AG04450 (cell line): ENCODE measurements at regions not wholly inside any gene's neighbourhood (a gene's known extent, or its start where the extent isn't known, plus 50 kb on each side); places are given as distances from the start of the nearest gene placed in this dataset.

Experiments
- CTCF ChIA-PET: fragments of 300-600, 350-600 bp; formaldehyde crosslinking; extraction: SDS; loops from one replicate; lab custom pipeline; 2022; ENCODE audit warnings: antibody characterized with exemption, inconsistent platforms; lab: Charles Lee
- POLR2A ChIA-PET: fragments of 350-600 bp; formaldehyde crosslinking; extraction: SDS; loops from one replicate; lab custom pipeline; 2021; ENCODE audit warnings: antibody characterized with exemption, inconsistent platforms; lab: Yijun Ruan, JAX
- DNase-seq: peaks from one replicate; pipeline ENCODE4 v3.0.0-alpha.2; 2011; ENCODE audit warnings: low read depth, low spot score
- H3K27ac ChIP-seq: one replicate; pipeline ENCODE4 v1.5.1; 2012; ENCODE audit warnings: low read depth, low read length, control low read depth
- H3K27me3 ChIP-seq: one replicate; pipeline ENCODE4 v1.6.0; 2012; ENCODE audit warnings: low read length; ENCODE audit not compliant: control insufficient read depth, insufficient read depth
- H3K4me3 ChIP-seq: 2 replicates; pipeline ENCODE4 v1.5.1; 2011; ENCODE audit warnings: mild to moderate bottlenecking, low read depth, low read length, control low read depth
- H3K9me3 ChIP-seq: 2 replicates; pipeline ENCODE4 v1.5.1; 2012; ENCODE audit warnings: low read length; ENCODE audit not compliant: control insufficient read depth, insufficient read depth
- TF ChIP-seq, protein P1 (sequence below): IDR thresholded peaks from 2 replicates; pipeline ENCODE4 v1.5.1; 2011; ENCODE audit warnings: low read depth, low read length, control low read depth, inconsistent platforms

- TF ChIP-seq, protein P1, sequence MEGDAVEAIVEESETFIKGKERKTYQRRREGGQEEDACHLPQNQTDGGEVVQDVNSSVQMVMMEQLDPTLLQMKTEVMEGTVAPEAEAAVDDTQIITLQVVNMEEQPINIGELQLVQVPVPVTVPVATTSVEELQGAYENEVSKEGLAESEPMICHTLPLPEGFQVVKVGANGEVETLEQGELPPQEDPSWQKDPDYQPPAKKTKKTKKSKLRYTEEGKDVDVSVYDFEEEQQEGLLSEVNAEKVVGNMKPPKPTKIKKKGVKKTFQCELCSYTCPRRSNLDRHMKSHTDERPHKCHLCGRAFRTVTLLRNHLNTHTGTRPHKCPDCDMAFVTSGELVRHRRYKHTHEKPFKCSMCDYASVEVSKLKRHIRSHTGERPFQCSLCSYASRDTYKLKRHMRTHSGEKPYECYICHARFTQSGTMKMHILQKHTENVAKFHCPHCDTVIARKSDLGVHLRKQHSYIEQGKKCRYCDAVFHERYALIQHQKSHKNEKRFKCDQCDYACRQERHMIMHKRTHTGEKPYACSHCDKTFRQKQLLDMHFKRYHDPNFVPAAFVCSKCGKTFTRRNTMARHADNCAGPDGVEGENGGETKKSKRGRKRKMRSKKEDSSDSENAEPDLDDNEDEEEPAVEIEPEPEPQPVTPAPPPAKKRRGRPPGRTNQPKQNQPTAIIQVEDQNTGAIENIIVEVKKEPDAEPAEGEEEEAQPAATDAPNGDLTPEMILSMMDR, result no peak
- no peak overlapping the region for H3K27ac ChIP-seq
- H3K27me3 ChIP-seq, result peaks cover 3% of the 10 kb centered on the region
- ChIA-PET POLR2A (no interaction called here), CTCF (no interaction called here)
- no peaks in the 10 kb centered on the region for H3K9me3 ChIP-seq
- no peak overlapping the region for H3K4me3 ChIP-seq
- no peak for DNase-seq
Observed at GRCh38 chr3:72047221-72047871, 262.4 kb upstream of the PROK2 start.

DNA sequence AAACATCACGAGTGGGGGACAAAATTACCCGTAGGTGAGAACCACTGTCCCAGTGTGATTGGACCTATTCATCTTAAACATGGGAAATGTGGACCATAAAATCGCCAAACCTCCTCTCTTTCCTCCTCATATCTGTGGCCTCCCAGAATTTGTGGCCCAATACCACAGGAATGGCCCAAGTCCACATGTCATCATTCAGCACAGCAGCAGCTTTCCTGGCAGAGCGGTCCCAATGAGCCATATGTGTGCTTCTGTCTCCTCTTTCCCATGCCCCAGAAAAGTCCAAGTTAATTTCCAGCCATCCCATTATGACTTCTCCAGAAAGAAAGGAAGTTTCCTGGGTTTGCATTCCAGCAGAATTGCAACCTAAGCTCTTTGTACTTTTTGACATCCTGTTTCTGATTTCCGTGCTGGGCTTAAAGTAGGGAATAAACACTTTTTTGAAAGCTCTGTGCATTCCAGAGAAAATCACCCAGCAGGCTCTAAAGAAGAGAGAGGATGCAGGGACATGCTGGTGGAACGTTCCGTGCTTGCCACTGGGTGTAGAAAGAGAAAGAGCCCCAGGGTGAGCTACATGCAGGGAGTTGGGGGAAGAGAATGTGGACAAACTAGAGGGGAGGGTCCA lies 259.4 kb upstream of the PROK2 start:
- TF ChIP-seq, protein P1, result no peak
- no peaks in the 10 kb centered on the region for H3K9me3 ChIP-seq
- H3K4me3 ChIP-seq, result no peak overlapping the region
- peaks cover 8% of the 10 kb centered on the region for H3K27me3 ChIP-seq
- DNase-seq, result no peak
- no peak overlapping the region for H3K27ac ChIP-seq
- POLR2A ChIA-PET, result no interaction called here
- CTCF ChIA-PET, result no interaction called here

GRCh38 chr3:72043204-72044133 lies 258.5 kb upstream of the PROK2 start:
- DNase-seq, result no peak
- ChIA-PET CTCF (no interaction called here), POLR2A (no interaction called here)
- H3K27me3 ChIP-seq, result peaks cover 8% of the 10 kb centered on the region
- H3K9me3 ChIP-seq, result no peaks in the 10 kb centered on the region
- H3K27ac ChIP-seq, result no peak overlapping the region
- H3K4me3 ChIP-seq, result no peak overlapping the region
- TF ChIP-seq, protein P1, result no peak

DNA sequence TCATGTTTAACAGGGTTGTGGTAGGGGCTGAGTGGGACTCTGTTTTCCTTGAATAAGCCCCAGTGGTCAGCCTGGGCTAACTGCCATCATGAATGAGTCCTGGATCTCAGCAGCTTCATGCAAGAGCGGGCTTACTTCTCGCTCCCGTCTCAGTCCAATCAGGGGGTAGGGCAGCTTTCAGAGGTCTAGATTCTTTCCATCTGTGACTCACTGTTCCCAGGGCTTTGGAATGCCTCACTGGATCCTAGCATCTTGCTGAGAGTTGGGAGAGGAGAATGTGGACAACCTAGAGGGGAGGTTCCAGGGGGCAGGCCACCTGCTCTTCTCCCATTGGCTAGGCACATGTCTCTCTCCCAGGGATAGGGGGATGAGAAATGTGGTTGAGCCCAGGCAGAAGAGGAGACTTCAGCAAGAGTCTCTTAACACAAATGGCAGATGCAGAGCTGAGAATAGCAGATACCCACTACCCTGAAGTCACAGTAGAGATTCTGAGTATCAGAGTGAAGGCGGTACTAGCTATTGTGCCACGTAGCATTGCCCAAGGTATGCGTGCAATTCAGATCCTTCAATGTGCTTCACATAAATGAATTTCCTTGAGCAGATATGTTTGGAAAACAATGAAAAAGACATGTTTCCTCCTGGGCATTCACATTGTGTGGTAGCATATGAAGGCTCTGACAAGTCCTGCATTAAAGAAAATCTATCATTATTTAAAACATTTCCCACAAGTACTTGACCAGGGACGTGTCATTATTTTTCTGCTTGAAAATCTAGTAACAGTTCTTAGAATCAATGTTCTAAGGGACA lies 257.7 kb upstream of the PROK2 start:
- no peak for DNase-seq
- Histone ChIP-seq H3K4me3 (no peak overlapping the region), H3K9me3 (no peaks in the 10 kb centered on the region), H3K27ac (no peak overlapping the region), H3K27me3 (peaks cover 8% of the 10 kb centered on the region)
- TF ChIP-seq, protein P1, result no peak
- CTCF ChIA-PET, result no interaction called here
- POLR2A ChIA-PET, result interaction anchor here (0.7 kb wide), 1 partner anchor 16 kb away, joined by 3 read pairs; no protein-coding TSS in a partner anchor
